NCI-H1694 treated with DMSO at 0.1 percent for 48 hours (cell line): ENCODE measurements at regions not wholly inside any gene's neighbourhood (a gene's known extent, or its start where the extent isn't known, plus 50 kb on each side); places are given as distances from the start of the nearest gene placed in this dataset.
A peak's percentile ranks its signal among the peaks of the same experiment; 100 is the strongest.

Experiments used
- DNase-seq: peaks from one replicate; lab custom pipeline; 2025; lab: John Stamatoyannopoulos, UW

DNA sequence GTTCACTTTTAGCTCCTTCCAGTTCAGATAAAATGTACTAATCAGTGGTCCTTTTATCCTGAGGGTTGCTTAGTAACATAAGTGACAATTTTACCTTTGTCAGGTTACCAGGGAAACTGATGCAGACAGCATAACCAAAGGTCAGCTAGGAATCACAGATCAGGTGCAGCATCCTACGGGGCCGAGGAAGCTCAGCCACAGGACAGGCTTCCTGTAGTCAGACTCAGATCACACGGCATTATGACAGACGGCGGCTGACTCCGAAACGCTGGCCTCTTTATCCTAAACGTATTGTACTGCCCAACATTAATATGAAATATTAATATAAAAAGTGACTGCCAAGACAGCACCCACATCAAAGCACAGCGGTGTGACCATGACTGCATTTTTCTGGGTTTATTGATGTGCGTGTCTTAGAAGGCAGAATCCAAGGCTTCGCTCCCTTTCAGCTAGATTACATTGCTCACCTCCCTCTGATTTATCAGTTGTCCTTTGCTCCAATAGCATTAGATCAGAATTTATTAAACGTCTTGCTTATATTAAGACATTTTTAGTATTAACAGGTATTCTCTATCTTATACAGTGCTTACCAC, 444.5 kb downstream of the CMPK2 start:
- no peak for DNase-seq

DNA sequence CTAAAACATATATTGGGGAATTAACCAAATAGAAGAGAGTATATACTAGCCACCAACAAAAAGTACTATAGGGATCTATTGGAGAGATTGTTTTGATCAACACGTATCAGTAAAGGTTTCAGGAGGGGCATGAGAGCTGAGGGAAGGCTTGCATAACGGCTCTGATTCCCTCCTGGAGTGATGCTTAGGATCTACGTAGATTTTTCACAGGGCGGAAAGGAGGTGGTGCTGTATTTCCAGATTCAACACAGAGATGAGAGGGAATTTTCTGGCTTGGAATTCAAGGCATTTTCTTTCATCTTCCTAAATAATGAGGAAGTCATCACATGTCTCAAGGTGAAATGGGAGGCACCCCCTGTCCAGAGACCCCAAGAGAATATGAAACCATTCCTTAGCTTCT, 443.8 kb downstream of the CMPK2 start:
- DNase-seq = no peak

DNA sequence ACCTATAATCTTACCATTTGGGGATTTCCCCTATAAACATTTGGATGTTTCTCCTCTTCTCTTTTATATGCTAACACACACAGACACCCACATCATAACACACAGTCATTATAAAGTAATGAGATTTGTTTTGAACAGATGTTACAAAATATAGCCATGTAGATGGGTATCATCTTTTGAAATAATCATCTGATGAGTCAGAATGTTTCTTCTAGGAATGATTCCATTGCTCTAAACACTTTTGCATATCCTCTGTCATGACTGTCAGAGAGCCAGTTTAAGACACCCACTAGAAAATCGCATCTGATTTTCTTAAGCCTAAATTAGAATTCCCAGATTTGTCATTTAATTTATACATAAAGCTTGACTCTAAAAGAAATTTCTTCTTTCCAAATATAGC, 442.6 kb downstream of the CMPK2 start:
- no peak for DNase-seq

DNA sequence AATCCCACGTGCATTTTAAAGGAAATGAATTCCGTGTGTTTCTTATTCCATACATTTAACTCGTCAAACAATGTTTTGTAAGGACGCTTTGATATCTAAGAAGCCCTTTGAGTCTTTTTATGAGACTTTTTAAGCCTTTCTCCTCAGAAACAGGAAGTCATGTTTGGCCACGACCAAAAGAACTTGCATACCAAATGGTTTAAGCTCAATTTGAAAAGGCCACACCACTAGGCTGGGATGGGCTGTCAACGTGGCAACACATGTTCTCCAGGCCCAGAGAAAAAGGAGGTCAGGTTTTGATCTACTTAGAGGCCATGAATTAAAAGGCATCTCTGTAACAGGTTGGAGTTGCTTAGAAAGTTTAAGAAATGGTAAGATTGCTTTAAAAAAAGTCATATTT, 441.8 kb downstream of the CMPK2 start:
- DNase-seq = no peak

DNA sequence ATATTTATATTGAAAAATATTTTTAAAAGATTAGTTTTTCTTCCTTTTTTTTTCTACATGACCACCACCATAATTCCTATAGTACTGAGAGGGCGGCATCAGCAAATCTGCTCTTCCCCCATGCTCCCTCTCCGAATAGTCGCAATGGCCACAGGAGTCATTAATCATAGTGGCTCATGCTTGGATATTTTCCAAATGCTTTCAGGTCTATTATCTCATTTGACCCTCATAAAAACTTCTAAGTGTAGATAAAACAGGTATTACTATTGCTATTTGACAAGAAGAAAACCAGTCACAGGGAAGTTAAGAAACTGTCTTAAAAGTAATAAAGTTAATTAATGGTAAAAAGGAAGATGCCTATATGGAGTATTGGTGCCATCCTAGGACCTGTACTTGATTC, 440.7 kb downstream of the CMPK2 start:
- DNase-seq = no peak

DNA sequence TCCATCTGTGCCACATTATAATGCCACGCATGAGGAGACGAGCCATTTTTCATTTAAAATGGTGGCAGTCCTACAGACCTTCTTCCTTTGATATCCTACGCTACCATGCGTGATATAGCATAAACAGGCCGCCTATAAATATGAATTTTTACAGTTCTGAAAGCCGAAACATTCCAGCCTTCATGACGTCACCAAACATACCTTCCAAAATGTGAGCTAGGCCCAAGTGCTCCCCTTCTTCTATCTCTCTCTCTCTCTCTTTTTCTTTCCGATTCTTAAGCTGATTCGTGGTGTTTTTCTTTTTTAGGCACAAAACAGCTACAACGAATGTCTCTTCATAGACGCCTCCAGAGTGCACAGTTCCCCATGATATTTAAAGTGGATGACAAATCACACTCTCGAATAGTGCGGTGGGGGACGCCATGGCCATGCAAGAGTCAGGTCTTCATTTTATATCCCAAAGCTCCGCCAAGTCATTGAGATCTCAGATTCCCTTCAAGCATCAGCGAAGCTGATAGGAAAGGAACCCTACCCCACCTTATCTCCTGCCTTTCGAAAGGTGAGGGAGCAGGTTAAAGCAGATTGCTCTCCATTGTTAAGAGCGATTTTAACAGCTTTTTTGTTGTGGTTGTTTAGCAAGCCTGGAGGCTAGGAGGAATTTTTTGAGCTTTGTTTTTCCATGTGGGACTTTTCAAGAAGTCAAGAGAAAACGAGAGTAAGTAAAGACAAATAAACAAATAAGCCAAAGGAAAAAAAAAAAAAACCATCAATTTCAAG, 436.3 kb downstream of the CMPK2 start:
- DNase-seq = no peak

DNA sequence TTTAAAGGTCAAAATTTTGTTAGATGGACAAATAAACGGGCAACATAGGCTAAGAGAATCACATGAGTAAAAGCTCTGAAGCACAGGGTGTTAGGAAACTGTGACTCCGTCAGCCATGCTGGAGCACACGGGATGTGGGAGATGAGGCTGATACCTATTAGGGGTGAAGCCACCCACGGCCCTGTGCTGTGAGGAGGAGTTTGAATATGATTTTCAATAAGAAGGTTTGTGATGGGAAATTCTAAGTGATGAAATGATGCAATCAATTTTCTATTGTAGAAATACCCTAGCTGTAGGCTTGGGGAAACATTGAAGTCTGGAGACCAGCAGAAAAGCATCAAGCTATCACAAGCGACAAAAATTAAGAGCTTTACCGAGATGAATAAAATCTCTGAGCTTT, 431.3 kb downstream of the CMPK2 start:
- no peak for DNase-seq

DNA sequence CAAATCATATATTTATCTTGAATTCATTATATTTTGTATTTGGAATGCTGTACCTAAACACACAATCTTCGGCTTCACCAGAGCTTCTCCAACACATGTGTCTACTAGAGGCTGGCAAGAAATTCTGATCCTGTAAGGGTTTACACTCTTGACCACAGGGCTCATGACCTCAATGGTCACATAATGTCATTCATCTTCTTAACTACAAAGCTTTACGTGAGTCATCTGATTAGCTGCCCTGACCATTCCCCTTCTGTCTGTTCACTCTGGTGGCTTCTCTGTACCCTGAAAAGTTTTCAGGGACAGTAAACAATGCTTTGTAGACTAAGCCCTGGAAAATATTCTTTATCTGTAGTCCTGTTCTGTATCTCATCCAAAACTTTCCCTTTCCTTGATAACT, 423.9 kb downstream of the CMPK2 start:
- no peak for DNase-seq

DNA sequence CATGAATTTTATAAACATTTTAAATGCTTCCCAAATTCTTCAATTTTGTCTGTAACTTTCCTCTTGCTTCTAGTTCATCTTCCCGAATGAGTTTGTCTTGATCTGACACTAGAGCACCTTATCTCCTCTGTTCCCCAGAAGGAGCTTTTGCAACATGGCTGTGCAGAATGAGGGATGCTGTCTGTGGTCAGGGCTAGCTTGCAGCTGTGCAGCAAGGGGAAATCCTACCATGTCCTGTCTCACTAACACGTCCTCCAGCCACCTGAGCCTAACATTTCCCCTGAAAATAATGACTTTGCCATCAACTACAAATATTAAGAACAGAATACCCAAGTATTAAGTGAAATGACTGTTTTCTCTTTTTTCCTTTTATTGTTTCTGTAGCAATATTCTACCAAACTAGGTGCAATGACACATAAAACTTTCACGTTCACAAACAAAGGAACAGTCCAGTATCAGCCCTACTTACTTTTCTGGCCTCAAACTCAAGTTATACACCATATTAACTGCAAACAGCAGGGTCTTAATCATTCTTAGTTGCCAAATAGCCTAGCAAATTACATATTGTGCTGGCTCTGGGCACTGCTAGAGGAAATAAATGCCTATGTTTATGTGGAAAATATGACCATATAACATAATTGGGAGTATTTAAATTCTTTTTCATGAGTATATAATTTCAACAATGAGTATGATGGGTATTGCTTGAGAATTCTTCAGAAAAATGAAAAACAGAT, 423.3 kb downstream of the CMPK2 start:
- peak; percentile 51 for DNase-seq

DNA sequence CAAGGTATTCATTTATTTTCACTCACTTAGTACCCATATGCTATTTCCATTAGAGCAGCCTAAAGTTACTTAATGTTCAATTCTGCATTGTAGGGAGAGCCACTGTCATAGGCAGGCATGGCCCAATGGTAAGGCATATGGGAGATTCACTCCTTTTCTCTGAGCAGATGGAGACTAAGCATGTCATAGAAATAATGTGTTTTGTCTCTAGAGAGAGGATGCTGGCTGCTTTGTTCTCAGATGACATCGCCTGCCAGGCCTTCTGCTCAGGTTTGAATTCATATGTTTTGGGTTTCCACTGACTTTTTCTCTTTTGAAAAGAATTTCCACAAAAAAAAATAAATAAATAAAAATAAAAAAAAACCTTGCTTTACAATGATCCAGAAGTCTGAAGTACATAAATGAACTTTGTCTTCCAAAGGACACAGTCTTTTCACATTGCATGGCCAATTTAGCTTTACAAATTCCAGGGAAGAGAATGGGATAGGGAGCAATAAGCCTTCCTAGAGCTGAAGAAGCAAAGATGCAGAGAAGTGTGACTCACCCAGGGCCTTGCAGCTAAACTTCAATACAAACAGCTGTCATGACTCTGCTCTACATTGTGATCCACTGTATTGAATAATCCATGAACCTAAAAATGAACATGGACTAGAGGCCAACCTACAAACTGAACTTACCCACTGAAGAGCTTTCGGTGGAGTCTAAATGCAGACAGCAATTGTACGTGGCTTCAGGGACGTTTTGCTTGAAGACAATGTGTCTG, 422.5 kb downstream of the CMPK2 start:
- DNase-seq = peak; percentile 99

DNA sequence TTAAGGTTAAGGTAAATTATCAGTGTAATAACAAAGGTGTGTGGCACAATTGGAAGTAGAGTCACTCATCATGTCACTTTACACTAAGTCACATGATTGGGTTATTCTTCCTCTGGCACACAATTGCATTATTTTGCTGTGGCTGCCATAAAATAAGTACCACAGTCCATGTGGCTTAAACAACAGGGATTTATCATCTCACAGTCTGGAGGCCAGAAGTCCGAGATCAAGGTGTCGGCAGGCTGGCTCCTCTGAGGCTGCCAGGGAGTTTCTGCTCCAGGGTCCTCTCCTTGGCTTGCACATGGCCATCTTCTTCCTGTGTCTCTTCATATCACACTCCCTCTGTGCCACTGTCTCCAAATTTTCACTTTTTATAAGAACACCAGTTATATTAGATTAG, 421.2 kb downstream of the CMPK2 start:
- no peak for DNase-seq

DNA sequence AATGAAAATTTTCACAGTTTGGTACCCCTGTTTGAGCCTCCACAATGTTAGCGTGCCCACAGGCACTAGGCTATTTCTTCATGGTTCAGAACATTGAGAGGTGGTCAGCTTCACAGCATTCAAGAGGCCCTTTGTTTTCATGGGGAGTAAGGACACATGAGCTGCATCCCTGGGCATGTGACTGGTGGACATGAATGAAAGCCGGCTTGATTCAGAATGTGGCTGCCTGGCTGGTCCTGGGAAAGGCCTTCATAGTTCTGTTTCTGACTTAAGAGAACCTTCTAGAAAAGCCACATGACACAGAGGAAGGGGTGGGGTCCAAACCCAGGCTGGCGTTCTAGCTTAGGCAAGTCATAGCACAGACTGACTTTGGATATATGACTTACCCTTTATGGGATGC, 420.6 kb downstream of the CMPK2 start:
- DNase-seq = no peak

DNA sequence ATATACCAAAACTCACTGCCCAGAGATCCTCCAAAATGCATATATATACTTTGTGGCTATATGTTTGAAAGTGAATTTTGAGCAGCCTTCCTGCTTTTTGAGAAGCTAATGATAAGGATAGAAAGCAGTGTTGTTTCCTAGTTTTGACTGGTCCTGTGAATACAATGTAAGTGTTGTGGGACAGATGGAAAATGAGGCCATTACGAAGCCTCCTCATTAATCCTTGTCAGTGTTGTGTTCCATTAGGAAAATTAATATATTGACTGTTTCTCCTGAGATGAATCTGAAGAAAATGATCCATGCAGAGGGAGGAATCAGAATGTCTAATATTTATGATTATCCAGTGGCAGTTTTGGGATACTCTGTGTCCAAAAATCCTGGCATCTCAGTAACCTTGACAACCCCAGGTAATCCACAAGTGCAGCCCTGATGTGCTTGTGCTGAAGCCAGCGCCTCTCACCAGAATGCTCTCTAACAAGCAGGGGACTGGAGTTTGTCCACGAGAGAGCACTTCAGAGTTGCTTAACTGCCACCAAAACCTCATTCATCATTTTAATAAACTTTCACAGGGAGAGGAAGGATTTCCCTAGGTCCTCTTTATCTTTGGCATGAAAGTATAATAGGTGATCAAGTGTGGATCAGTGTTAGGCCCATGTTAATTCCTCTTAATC, 418.6 kb downstream of the CMPK2 start:
- DNase-seq = peak; percentile 49

DNA sequence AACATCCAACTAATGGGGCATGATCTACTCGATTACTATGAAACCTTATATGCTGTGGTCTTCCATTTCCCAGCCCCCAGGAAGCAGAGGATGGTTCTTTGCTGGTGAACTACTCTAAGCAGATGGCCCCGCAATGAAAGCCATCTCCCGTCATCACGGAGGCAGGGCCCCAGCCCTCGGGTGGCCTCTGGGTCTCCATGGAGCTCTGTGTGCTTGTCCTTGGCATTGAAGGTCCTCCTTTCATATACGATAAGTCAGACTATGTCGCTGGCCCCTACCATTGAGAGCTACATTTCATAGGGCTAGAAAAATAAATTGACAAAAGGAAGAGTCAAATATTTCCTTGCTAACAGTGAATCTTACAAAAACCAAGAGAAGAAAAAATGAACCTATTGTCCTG, 416.8 kb downstream of the CMPK2 start:
- no peak for DNase-seq

DNA sequence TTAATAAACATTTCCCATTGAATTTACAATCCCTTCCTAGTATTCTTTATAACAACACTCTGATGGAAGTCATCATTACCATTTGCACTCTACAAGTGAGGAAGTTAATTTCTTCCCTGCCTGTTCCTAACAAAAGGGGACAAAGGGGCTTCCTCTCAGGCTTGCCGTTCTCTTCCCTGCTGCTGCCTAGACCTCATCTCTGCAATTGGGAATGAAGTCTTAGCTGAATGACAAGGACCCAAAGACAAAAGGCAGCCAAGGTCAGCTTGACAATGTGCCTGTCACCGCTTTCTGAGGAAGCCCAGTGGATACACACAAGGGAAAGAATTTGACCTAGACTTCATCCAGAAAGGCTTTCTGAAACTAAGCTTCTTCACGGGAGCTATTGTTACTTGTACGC, 416.4 kb downstream of the CMPK2 start:
- no peak for DNase-seq

DNA sequence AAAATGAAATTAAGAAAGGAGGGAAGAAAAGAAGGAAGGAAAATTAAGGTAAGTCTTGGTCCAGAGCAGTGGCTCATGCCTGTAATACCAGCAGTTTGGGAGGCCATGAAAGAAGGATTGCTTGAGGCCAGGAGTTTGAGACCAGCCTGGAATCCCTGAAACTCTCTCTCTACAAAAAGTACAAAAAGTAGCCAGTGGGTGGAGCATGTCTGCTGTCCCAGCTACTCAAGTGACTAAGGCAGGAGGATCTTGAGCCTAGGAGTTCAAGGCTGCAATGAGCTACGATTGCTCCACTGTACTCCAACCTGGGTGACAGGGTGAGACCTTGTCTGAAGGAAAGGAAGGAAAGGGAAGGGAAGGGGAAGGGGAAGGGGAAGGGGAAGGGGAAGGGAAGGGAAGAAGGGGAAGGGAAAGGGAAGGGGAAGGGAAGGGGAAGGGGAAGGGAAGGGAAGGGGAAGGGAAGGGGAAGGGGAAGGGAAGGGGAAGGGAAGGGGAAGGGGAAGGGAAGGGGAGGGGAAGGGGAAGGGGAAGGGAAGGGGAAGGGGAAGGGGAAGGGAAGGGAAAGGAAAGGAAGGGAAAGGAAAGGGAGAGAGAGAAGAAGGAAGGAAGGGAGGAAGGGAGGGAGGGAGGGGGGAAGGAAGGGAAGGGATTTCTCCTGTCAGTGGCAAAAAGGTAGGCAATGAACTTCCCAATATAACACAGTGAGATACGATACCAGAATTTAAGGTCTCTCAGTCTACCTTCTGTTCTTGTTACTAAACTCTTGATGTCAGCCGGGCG, 412.8 kb downstream of the CMPK2 start:
- DNase-seq = no peak

DNA sequence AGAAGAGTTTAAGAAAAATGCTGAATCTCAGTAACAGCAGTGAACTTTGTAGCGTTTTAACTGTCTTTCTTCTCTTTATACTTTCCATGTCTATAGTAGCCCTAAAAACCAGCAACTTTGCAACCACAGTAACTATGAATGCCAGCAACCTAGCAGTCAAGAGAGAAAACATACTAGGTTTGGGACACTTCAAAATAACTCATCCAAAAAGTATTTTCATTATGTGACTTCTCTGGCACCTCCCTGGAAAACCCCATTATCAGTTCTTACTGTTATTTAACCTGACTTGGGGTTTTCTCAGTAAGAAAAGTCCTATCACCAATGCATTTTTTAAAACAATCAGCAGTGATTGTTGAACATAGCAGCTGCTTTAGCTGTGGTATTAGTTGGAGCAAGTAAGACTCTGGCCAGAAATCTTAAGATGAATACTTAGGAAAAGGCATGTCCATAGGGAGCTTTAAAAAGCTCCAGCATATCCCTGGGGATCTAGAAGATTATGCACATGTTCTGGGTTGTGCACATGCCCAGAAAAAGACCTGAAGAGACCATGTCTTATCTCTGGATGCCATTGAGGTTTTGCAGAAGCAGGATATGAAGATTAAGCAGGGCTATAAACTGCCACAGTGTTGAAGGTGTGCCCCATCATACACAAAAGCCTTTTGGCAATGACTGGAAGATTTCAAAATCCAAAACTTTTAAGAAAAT, 411.3 kb downstream of the CMPK2 start:
- no peak for DNase-seq

DNA sequence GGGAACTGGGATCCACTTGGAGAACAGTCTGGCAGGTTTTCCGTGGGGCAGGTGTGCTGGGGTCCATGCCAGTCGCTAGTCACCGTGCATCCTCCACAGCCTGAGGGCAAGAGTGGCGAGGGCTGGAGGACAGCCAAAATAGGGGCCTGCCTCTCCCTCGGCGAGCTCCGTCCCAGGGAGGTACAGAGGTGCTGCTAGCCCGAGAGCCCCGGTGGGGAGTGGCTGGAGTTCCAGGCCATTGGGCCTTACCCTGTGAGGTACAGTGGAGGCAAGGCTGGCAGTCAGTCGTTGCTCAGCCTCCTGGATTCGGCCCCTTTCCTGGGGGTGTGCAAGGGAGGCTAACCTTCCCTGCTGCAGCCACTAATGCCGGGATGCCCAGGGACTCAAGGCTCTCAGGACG, 406.6 kb downstream of the CMPK2 start:
- DNase-seq = no peak

DNA sequence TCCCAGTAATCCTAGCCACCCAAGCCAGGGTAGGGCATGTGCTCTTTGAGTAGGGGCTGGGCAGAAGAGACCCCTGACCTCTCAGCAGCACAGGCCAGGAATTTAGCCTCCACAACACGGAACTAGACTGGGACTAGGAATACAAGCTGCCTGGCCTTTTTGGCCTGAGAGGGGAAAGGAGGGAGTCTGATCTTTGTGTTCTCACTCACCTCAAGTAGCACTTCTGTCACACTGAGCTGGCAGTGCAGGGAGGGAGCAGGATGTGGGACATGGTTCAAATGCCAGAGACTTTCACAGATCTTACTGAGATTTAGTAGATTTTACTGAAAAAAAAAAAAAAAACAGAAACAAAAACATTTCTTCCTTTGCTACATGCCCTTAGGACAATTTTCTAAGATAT, 395.2 kb downstream of the CMPK2 start:
- DNase-seq = no peak

DNA sequence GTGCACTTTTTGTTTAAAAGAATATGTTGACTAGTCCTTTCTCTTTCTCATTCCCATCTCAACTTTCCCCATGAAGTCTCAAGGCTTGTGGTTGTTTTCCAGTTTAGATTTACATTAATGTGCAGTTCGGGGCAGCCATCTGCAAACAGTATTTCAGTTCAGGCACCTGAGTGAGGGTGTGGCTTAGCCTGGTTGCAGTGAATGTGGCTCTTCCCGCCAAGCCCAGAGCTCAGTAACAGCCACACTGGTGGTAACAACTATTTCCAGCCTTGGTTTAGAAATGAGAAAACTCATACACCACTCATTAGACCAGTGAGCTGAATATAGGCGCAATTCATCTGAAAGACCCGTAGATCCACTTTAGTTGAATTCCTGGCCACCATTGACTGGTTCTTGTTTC, 394.3 kb downstream of the CMPK2 start:
- no peak for DNase-seq
